OCI-LY7 (cell line): ENCODE measurements at regions not wholly inside any gene's neighbourhood (a gene's known extent, or its start where the extent isn't known, plus 50 kb on each side); places are given as distances from the start of the nearest gene placed in this dataset.

Experiments used
- CTCF ChIP-seq: fragments of 200-600 bp; sonication (generic); conservative IDR thresholded peaks from 2 replicates; pipeline ENCODE4 v1.5.1; 2014; ENCODE audit warnings: mild to moderate bottlenecking, antibody characterized with exemption, low read length, moderate library complexity, mixed read lengths
- EZH2phosphoT487 ChIP-seq: fragments of 200-600 bp; sonication (generic); IDR thresholded peaks from 2 replicates; pipeline ENCODE4 v1.6.1; 2018; ENCODE audit warnings: low read depth, borderline replicate concordance, mild to moderate bottlenecking, mixed run types, antibody characterized with exemption, low read length, moderate library complexity, mixed read lengths

- TF ChIP-seq CTCF (no peak), EZH2phosphoT487 (no peak)
Measured at GRCh38 chr7:109734601-109735000, 1164.9 kb downstream of the DNAJB9 start.
